H1 (cell line): ENCODE measurements at regions not wholly inside any gene's neighbourhood (a gene's known extent, or its start where the extent isn't known, plus 50 kb on each side); places are given as distances from the start of the nearest gene placed in this dataset.

Experiments
- CTCF ChIA-PET: fragments of 300-600 bp; sonication (Branson Sonifier 250); formaldehyde crosslinking; loops from one replicate; lab custom pipeline; 2021; ENCODE audit not compliant: partially characterized antibody; lab: Charles Lee
- POLR2A ChIA-PET: fragments of 300-600 bp; sonication (Branson Sonifier 250); formaldehyde crosslinking; loops from one replicate; lab custom pipeline; 2021; ENCODE audit warnings: inconsistent platforms; ENCODE audit not compliant: partially characterized antibody; lab: Charles Lee
- DNase-seq, 2 experiments: peaks; one replicate each; pipeline versions ENCODE4 v3.0.0 to v3.0.0-alpha.2; 2010 to 2022; ENCODE audit warnings: low spot score in 2 of 2, low read depth in 1 of 2, mixed read lengths in 1 of 2
- FAIRE-seq: peaks from 2 replicates; lab custom pipeline; 2011; peaks lifted over from hg19 to GRCh38; lab: Jason Lieb, UNC
- H2AFZ ChIP-seq: 2 replicates; pipeline ENCODE4 v1.8.1; 2012; ENCODE audit warnings: low read length, inconsistent platforms
- H2AK5ac ChIP-seq: 2 replicates; pipeline ENCODE4 v1.6.1; 2013; ENCODE audit warnings: low read depth, low read length
- H2BK120ac ChIP-seq: replicated peaks from 2 replicates; pipeline ENCODE3; 2013; ENCODE audit warnings: low read depth, low read length, inconsistent platforms
- H2BK12ac ChIP-seq: 2 replicates; pipeline ENCODE4 v1.6.1; 2013; ENCODE audit warnings: low read depth, low read length
- H2BK15ac ChIP-seq: 2 replicates; pipeline ENCODE4 v1.6.1; 2013; ENCODE audit warnings: low read length
- H2BK20ac ChIP-seq: 2 replicates; pipeline ENCODE4 v1.6.1; 2013; ENCODE audit warnings: low read length
- H2BK5ac ChIP-seq: 2 replicates; pipeline ENCODE4 v1.6.1; 2013; ENCODE audit warnings: low read depth, low read length
- H3K14ac ChIP-seq: 2 replicates; pipeline ENCODE4 v1.6.1; 2013; ENCODE audit warnings: inconsistent platforms; ENCODE audit not compliant: insufficient read length
- H3K18ac ChIP-seq: 2 replicates; pipeline ENCODE4 v1.6.1; 2013; ENCODE audit warnings: low read length; ENCODE audit errors: extremely low read depth
- H3K23ac ChIP-seq: 2 replicates; pipeline ENCODE4 v1.6.1; 2013; ENCODE audit warnings: inconsistent platforms; ENCODE audit not compliant: insufficient read length
- H3K23me2 ChIP-seq: 2 replicates; pipeline ENCODE4 v1.6.1; 2013; ENCODE audit warnings: low read depth, low read length
- H3K27ac ChIP-seq: 2 replicates; pipeline ENCODE4 v1.6.1; 2011; ENCODE audit warnings: low read depth, low read length, inconsistent platforms
- H3K27me3 ChIP-seq, 4 experiments: replicated peaks in 1 of 4; 1 replicate in 1 of 4; 2 replicates in 3 of 4; pipeline versions ENCODE4 v1.6.1 to v1.8.1; 2011 to 2013; ENCODE audit warnings: low read length in 3 of 4, mild to moderate bottlenecking in 3 of 4, inconsistent platforms in 2 of 4, mixed read lengths in 2 of 4, moderate library complexity in 1 of 4; ENCODE audit not compliant: control insufficient read depth in 3 of 4, insufficient read depth in 3 of 4; ENCODE audit errors: extremely low read depth in 1 of 4
- H3K36me3 ChIP-seq, 4 experiments: 2 replicates each; pipeline versions ENCODE4 v1.6.1 to v1.8.1; 2011 to 2013; ENCODE audit warnings: mild to moderate bottlenecking in 4 of 4, low read length in 3 of 4, moderate library complexity in 2 of 4, control low read depth in 1 of 4, inconsistent platforms in 1 of 4; ENCODE audit not compliant: insufficient read depth in 4 of 4, control insufficient read depth in 2 of 4
- H3K4ac ChIP-seq: replicated peaks from 2 replicates; pipeline ENCODE3; 2013; ENCODE audit warnings: low read length, low read depth, mixed read lengths, inconsistent platforms; ENCODE audit not compliant: insufficient read length
- H3K4me1 ChIP-seq, 4 experiments: replicated peaks in 1 of 4; 1 replicate in 1 of 4; 2 replicates in 3 of 4; pipeline versions ENCODE4 v1.6.1 to v1.8.1; 2011 to 2013; ENCODE audit warnings: low read length in 3 of 4, inconsistent platforms in 2 of 4, mixed read lengths in 1 of 4; ENCODE audit not compliant: insufficient read depth in 4 of 4, control insufficient read depth in 3 of 4
- H3K4me2 ChIP-seq, 2 experiments: 2 replicates each; pipeline versions ENCODE4 v1.6.1 to v1.8.1; 2011 to 2013; ENCODE audit warnings: low read depth in 2 of 2, low read length in 2 of 2, control low read depth in 1 of 2, inconsistent platforms in 1 of 2, mild to moderate bottlenecking in 1 of 2; ENCODE audit not compliant: insufficient read depth in 1 of 2
- H3K4me3 ChIP-seq, 4 experiments: fragments of 200-600, 300-600 bp in 1 of 4; sonication (generic), shearing (Covaris generic), sonication (Bioruptor Twin) in 1 of 4; 2 replicates each; pipeline versions ENCODE4 v1.5.1 to v1.8.1; 2011 to 2016; ENCODE audit warnings: low read length in 4 of 4, low read depth in 3 of 4, control low read depth in 2 of 4, inconsistent platforms in 2 of 4, mild to moderate bottlenecking in 2 of 4, mixed read lengths in 1 of 4, moderate library complexity in 1 of 4; ENCODE audit not compliant: insufficient read depth in 2 of 4; ENCODE audit errors: extremely low read depth in 1 of 4
- H3K56ac ChIP-seq: replicated peaks from 2 replicates; pipeline ENCODE3; 2013; ENCODE audit warnings: low read depth, mild to moderate bottlenecking, mixed read lengths, low read length, inconsistent platforms; ENCODE audit not compliant: insufficient read length
- H3K79me1 ChIP-seq: 2 replicates; pipeline ENCODE4 v1.6.1; 2013; ENCODE audit warnings: low read depth, low read length, control low read depth
- H3K79me2 ChIP-seq, 2 experiments: 2 replicates each; pipeline versions ENCODE4 v1.6.1 to v1.8.1; 2012 to 2013; ENCODE audit warnings: low read length in 2 of 2, mild to moderate bottlenecking in 2 of 2, inconsistent platforms in 1 of 2; ENCODE audit not compliant: insufficient read depth in 2 of 2, control insufficient read depth in 1 of 2
- H3K9ac ChIP-seq, 4 experiments: replicated peaks in 1 of 4; 1 replicate in 1 of 4; 2 replicates in 3 of 4; pipeline versions ENCODE4 v1.6.1 to v1.8.1; 2011 to 2013; ENCODE audit warnings: low read depth in 3 of 4, low read length in 3 of 4, control low read depth in 2 of 4, mild to moderate bottlenecking in 2 of 4, moderate library complexity in 2 of 4, inconsistent platforms in 1 of 4; ENCODE audit errors: extremely low read depth in 1 of 4
- H3K9me3 ChIP-seq, 2 experiments: 2 replicates each; pipeline versions ENCODE4 v1.6.1 to v1.8.1; 2012 to 2013; ENCODE audit warnings: mild to moderate bottlenecking in 2 of 2, moderate library complexity in 2 of 2, control low read depth in 1 of 2, inconsistent platforms in 1 of 2, low read depth in 1 of 2, low read length in 1 of 2, mixed read lengths in 1 of 2; ENCODE audit not compliant: insufficient read depth in 2 of 2
- H4K20me1 ChIP-seq, 2 experiments: replicated peaks in 1 of 2; 2 replicates each; pipeline versions ENCODE3 to v1.8.1; 2011 to 2013; ENCODE audit warnings: inconsistent platforms in 2 of 2, low read length in 2 of 2, mild to moderate bottlenecking in 1 of 2; ENCODE audit not compliant: insufficient read depth in 2 of 2, control insufficient read depth in 1 of 2
- H4K5ac ChIP-seq: 2 replicates; pipeline ENCODE4 v1.6.1; 2013; ENCODE audit warnings: low read length, low read depth, mixed read lengths, inconsistent platforms; ENCODE audit not compliant: insufficient read length
- H4K8ac ChIP-seq: 2 replicates; pipeline ENCODE4 v1.8.0; 2013; ENCODE audit warnings: mild to moderate bottlenecking, moderate library complexity, low read length, inconsistent platforms; ENCODE audit not compliant: insufficient read depth; ENCODE audit errors: extremely low read depth
- H4K91ac ChIP-seq: replicated peaks from 2 replicates; pipeline ENCODE3; 2013; ENCODE audit warnings: low read length, mixed read lengths, inconsistent platforms; ENCODE audit not compliant: insufficient read length
- EZH2 ChIP-seq: fragments of 200-600 bp; sonication (generic); IDR thresholded peaks from 2 replicates; pipeline ENCODE4 v1.7.1; 2012; ENCODE audit warnings: low read depth, mild to moderate bottlenecking, moderate library complexity, low read length, inconsistent platforms; ENCODE audit not compliant: severe bottlenecking
- SAP30 ChIP-seq: fragments of 300-600 bp; sonication (generic); IDR thresholded peaks from 2 replicates; pipeline ENCODE4 v1.7.1; 2012; ENCODE audit warnings: low read length, moderate library complexity, mild to moderate bottlenecking, inconsistent platforms; ENCODE audit not compliant: insufficient read depth, insufficient replicate concordance
- WGBS, 2 experiments: shearing (Covaris generic) in 1 of 2; methylation state at CpG; one replicate each; pipeline versions ENCODE4 v1.1.6 to v1.1.7; 2013 to 2015; ENCODE audit warnings: low lambda C conversion rate in 2 of 2, mixed read lengths in 2 of 2, inconsistent platforms in 1 of 2, low coverage in 1 of 2, missing lambda C conversion rate in 1 of 2; ENCODE audit not compliant: insufficient replicate concordance in 2 of 2, insufficient coverage in 1 of 2, insufficient read length in 1 of 2; ENCODE audit errors: extremely low coverage in 1 of 2, missing lambda C conversion rate in 1 of 2; 5-methylcytosine and 5-hydroxymethylcytosine counted together

- WGBS, 2 experiments, result 36% methylated on average over 1 of the region's 1 CpG; no CpG with 5 or more reads in 1 of the 2 experiments
These were observed 204.6 kb upstream of the KCNH7 start for GRCh38 chr2:163043201-163043600.

More at GRCh38 chr2:163043201-163043600, 204.6 kb upstream of the KCNH7 start:
- H3K79me1 ChIP-seq, result no peaks in the 10 kb centered on the region
- no peaks in the 10 kb centered on the region for H3K4me1 ChIP-seq
- no peak overlapping the region for H2BK5ac ChIP-seq
- H2BK12ac ChIP-seq, result no peak overlapping the region
- H2AK5ac ChIP-seq, result no peak overlapping the region
- DNase-seq (no peak), FAIRE-seq (no peak)
- H3K4me2 ChIP-seq, result no peak overlapping the region
- no peak overlapping the region for H2AFZ ChIP-seq
- H3K79me2 ChIP-seq, result no peaks in the 10 kb centered on the region
- TF ChIP-seq SAP30 (no peak), EZH2 (no peak)
- ChIA-PET CTCF (interaction anchor here (0.7 kb wide), 2 partner anchors 86 to 152 kb away, joined by 3 read pairs; no protein-coding TSS in a partner anchor), POLR2A (no interaction called here)
- no peak overlapping the region for H2BK20ac ChIP-seq
- H3K4me3 ChIP-seq, result no peak overlapping the region
- H3K9me3 ChIP-seq, result no peaks in the 10 kb centered on the region
- no peak overlapping the region for H2BK15ac ChIP-seq
- no peak overlapping the region for H3K9ac ChIP-seq
- H2BK120ac ChIP-seq, result no peak overlapping the region
- no peak overlapping the region for H3K18ac ChIP-seq
- H4K5ac ChIP-seq, result no peak overlapping the region
- no peaks in the 10 kb centered on the region for H3K27me3 ChIP-seq
- H4K20me1 ChIP-seq, result no peaks in the 10 kb centered on the region
- no peak overlapping the region for H4K91ac ChIP-seq
- H3K23me2 ChIP-seq, result no peaks in the 10 kb centered on the region
- H3K23ac ChIP-seq, result no peak overlapping the region
- H3K14ac ChIP-seq, result no peak overlapping the region
- H3K36me3 ChIP-seq, result no peaks in the 10 kb centered on the region
- H4K8ac ChIP-seq, result no peak overlapping the region
- H3K56ac ChIP-seq, result no peak overlapping the region
- H3K27ac ChIP-seq, result no peak overlapping the region
- H3K4ac ChIP-seq, result no peak overlapping the region
